ENCODE measurements at regions not wholly inside any gene's neighbourhood (a gene's known extent, or its start where the extent isn't known, plus 50 kb on each side); places are given as distances from the start of the nearest gene placed in this dataset.

GRCh38 chr15:60076582-60077276 is 72.6 kb downstream of the FOXB1 start:
- TF ChIP-seq POLR2A (IDR thresholded peaks at IDR 0.05; ENCODE audit: low read depth) (no peak), CTCF (IDR thresholded peaks at IDR 0.05) (no peak)
